ENCODE measurements at regions not wholly inside any gene's neighbourhood (a gene's known extent, or its start where the extent isn't known, plus 50 kb on each side); places are given as distances from the start of the nearest gene placed in this dataset.

GRCh38 chr13:79874396-79875360, 393.7 kb downstream of the NDFIP2 start:
- TF ChIP-seq FOXA2 (IDR thresholded peaks at IDR 0.05) = no peak
- no peak for TF ChIP-seq CTCF (IDR thresholded peaks at IDR 0.05; ENCODE audit: low read depth, low read length, missing input control)
- no peak for TF ChIP-seq SP1 (IDR thresholded peaks at IDR 0.05)
- no peak for TF ChIP-seq RAD21 (IDR thresholded peaks at IDR 0.05)
- no peak for TF ChIP-seq JUND (IDR thresholded peaks at IDR 0.05)
- TF ChIP-seq YY1 (IDR thresholded peaks at IDR 0.05) = no peak
- no peak for TF ChIP-seq GABPA (IDR thresholded peaks at IDR 0.05 in 1 of 2, conservative IDR thresholded peaks at IDR 0.05 in 1 of 2)
- no peak for TF ChIP-seq TAF1 (conservative IDR thresholded peaks at IDR 0.05)
- TF ChIP-seq RXRA (IDR thresholded peaks at IDR 0.05) = no peak
- no peak for TF ChIP-seq EGR1 (IDR thresholded peaks at IDR 0.05; ENCODE audit: low read depth in 2 of 2)
- no peak for TF ChIP-seq REST (IDR thresholded peaks at IDR 0.05)
- TF ChIP-seq MAX (IDR thresholded peaks at IDR 0.05) = no peak
- no peak for TF ChIP-seq HNF4G (IDR thresholded peaks at IDR 0.05)

Data from liver (tissue), 3 donors.